22Rv1 (cell line): ENCODE measurements at regions not wholly inside any gene's neighbourhood (a gene's known extent, or its start where the extent isn't known, plus 50 kb on each side); places are given as distances from the start of the nearest gene placed in this dataset.
"Not testable (repeated sequence)": the region's sequence is repeated elsewhere in the genome, so short reads cannot be mapped to it uniquely, and the experiment has no call there.

ENCODE experiments used
- H3K27ac ChIP-seq: fragments of 450-650 bp; 2 replicates; pipeline ENCODE4 v1.5.1; 2017
- CTCF ChIP-seq: fragments of 450-650 bp; IDR thresholded peaks from 2 replicates; pipeline ENCODE4 v1.5.1; 2017; ENCODE audit warnings: mild to moderate bottlenecking
- ZFX ChIP-seq: fragments of 450-650 bp; IDR thresholded peaks from 2 replicates; pipeline ENCODE4 v1.6.1; 2017; ENCODE audit warnings: antibody characterized with exemption, borderline replicate concordance

GRCh38 chr6:51147756-51148155 lies 329.1 kb downstream of the TFAP2B start:
- no peak for TF ChIP-seq CTCF
- no peak for TF ChIP-seq ZFX
- H3K27ac ChIP-seq = no peak overlapping the region

- TF ChIP-seq CTCF (no peak), ZFX (no peak)
- H3K27ac ChIP-seq = no peak overlapping the region
These were observed 333.9 kb downstream of the TFAP2B start for GRCh38 chr6:51152594-51152993.

- no peak overlapping the region for H3K27ac ChIP-seq
These were observed 334.4 kb downstream of the TFAP2B start for GRCh38 chr6:51153109-51153508.

GRCh38 chr6:51154925-51155324 lies 336.3 kb downstream of the TFAP2B start:
- H3K27ac ChIP-seq = not testable (repeated sequence)

More at GRCh38 chr6:51153109-51153508, 334.4 kb downstream of the TFAP2B start:
- TF ChIP-seq ZFX (no peak), CTCF (no peak)

GRCh38 chr6:51159260-51159659 lies 340.6 kb downstream of the TFAP2B start:
- peak overlapping the region; percentile 31 for H3K27ac ChIP-seq

- peak overlapping the region; percentile 91; the same call in 1 of the 2 replicates for H3K27ac ChIP-seq
- TF ChIP-seq ZFX (no peak), CTCF (no peak)
These were observed 343.1 kb downstream of the TFAP2B start for GRCh38 chr6:51161752-51162151.

GRCh38 chr6:51163843-51164529 lies 345.3 kb downstream of the TFAP2B start:
- TF ChIP-seq ZFX (no peak), CTCF (no peak)
- H3K27ac ChIP-seq = peak overlapping the region; percentile 91

GRCh38 chr6:51166914-51167313 lies 348.2 kb downstream of the TFAP2B start:
- no peak overlapping the region for H3K27ac ChIP-seq
- TF ChIP-seq CTCF (no peak), ZFX (no peak)
